ENCODE measurements at regions not wholly inside any gene's neighbourhood (a gene's known extent, or its start where the extent isn't known, plus 50 kb on each side); places are given as distances from the start of the nearest gene placed in this dataset.

DNA sequence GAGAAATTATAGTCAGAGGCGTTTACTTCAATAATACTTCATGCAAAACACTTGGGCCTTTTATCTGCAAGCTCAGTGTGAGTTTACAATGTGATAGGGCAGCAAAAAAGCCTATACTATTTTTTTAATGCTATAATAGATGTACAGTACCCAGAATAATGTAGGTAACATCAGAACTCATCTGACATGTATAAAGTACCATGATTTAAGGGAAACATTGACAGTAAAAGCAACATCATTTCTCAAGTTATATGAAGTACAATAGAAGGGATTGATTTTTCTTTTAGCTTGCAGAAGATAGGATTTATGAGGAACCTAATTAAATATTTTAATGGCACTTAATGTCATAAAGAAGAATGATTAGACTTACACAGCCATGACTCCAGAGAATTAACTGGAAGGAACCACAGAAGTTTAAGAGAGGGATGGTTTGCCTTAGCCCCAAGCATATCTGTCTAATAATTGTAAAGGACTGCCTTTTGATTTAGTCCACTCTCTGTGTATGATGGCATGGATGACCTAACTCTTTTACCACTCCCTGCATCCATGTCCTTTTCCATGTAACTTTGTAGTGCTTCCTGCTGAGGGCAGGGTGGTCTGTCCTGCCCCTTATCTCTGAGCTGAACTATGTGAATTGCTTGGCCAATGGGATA, 55.9 kb upstream of the MIS18BP1 start:
- no peak for DNase-seq (ENCODE audit: low read depth)
- H3K27me3 ChIP-seq (ENCODE audit: control insufficient read depth, insufficient read depth, low read length), result no peaks in the 10 kb centered on the region
- H3K4me3 ChIP-seq (ENCODE audit: low read depth, low read length), result no peak overlapping the region
- no peaks in the 10 kb centered on the region for H3K36me3 ChIP-seq (ENCODE audit: control insufficient read depth, insufficient read depth, low read length)
- TF ChIP-seq, protein P1, sequence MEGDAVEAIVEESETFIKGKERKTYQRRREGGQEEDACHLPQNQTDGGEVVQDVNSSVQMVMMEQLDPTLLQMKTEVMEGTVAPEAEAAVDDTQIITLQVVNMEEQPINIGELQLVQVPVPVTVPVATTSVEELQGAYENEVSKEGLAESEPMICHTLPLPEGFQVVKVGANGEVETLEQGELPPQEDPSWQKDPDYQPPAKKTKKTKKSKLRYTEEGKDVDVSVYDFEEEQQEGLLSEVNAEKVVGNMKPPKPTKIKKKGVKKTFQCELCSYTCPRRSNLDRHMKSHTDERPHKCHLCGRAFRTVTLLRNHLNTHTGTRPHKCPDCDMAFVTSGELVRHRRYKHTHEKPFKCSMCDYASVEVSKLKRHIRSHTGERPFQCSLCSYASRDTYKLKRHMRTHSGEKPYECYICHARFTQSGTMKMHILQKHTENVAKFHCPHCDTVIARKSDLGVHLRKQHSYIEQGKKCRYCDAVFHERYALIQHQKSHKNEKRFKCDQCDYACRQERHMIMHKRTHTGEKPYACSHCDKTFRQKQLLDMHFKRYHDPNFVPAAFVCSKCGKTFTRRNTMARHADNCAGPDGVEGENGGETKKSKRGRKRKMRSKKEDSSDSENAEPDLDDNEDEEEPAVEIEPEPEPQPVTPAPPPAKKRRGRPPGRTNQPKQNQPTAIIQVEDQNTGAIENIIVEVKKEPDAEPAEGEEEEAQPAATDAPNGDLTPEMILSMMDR (IDR thresholded peaks at IDR 0.05; ENCODE audit: insufficient read depth, low read length, poor library complexity, severe bottlenecking), result no peak

Data from kidney epithelial cell (primary cell).